ENCODE measurements at regions not wholly inside any gene's neighbourhood (a gene's known extent, or its start where the extent isn't known, plus 50 kb on each side); places are given as distances from the start of the nearest gene placed in this dataset.

- TF ChIP-seq CTCF (IDR thresholded peaks at IDR 0.05): no peak
- no peaks in the 10 kb centered on the region for H3K27me3 ChIP-seq
- DNase-seq (no peak), ATAC-seq (no peak)
- H3K4me1 ChIP-seq: no peaks in the 10 kb centered on the region
- no peaks in the 10 kb centered on the region for H3K9me3 ChIP-seq
- intact Hi-C loops (cut with DNase I): no loop called here
- H3K36me3 ChIP-seq: no peaks in the 10 kb centered on the region
- no peak overlapping the region for H3K4me3 ChIP-seq
- no peak overlapping the region for H3K27ac ChIP-seq
Observed at GRCh38 chr9:73816905-73817304, 665.2 kb downstream of the ANXA1 start.

- no peaks in the 10 kb centered on the region for H3K27me3 ChIP-seq
- intact Hi-C loops (cut with DNase I): no loop called here
- no peaks in the 10 kb centered on the region for H3K9me3 ChIP-seq
- H3K4me3 ChIP-seq: no peak overlapping the region
- no peaks in the 10 kb centered on the region for H3K36me3 ChIP-seq
- ATAC-seq (no peak), DNase-seq (no peak)
- no peak for TF ChIP-seq CTCF (IDR thresholded peaks at IDR 0.05)
- H3K4me1 ChIP-seq: no peaks in the 10 kb centered on the region
- no peak overlapping the region for H3K27ac ChIP-seq
Observed at GRCh38 chr9:73824671-73825070, 672.5 kb upstream of the RORB start.

- intact Hi-C loops (cut with DNase I): no loop called here
- H3K4me1 ChIP-seq: no peaks in the 10 kb centered on the region
- H3K27ac ChIP-seq: no peak overlapping the region
- H3K36me3 ChIP-seq: no peaks in the 10 kb centered on the region
- H3K4me3 ChIP-seq: no peak overlapping the region
- TF ChIP-seq CTCF (IDR thresholded peaks at IDR 0.05): no peak
- ATAC-seq: no peak
- no peaks in the 10 kb centered on the region for H3K9me3 ChIP-seq
- no peaks in the 10 kb centered on the region for H3K27me3 ChIP-seq
- no peak for DNase-seq
Observed at GRCh38 chr9:73838871-73839270, 658.3 kb upstream of the RORB start.

- no peaks in the 10 kb centered on the region for H3K27me3 ChIP-seq
- TF ChIP-seq CTCF (IDR thresholded peaks at IDR 0.05): no peak
- no peak overlapping the region for H3K4me3 ChIP-seq
- no peaks in the 10 kb centered on the region for H3K9me3 ChIP-seq
- H3K36me3 ChIP-seq: no peaks in the 10 kb centered on the region
- ATAC-seq: no peak
- DNase-seq: no peak
- no peaks in the 10 kb centered on the region for H3K4me1 ChIP-seq
- no peak overlapping the region for H3K27ac ChIP-seq
- intact Hi-C loops (cut with DNase I): no loop called here
Observed at GRCh38 chr9:73839471-73839870, 657.7 kb upstream of the RORB start.

GRCh38 chr9:73841018-73841417, 656.1 kb upstream of the RORB start:
- Histone ChIP-seq H3K4me3 (no peak overlapping the region), H3K27ac (no peak overlapping the region), H3K9me3 (no peaks in the 10 kb centered on the region), H3K4me1 (no peaks in the 10 kb centered on the region), H3K27me3 (no peaks in the 10 kb centered on the region), H3K36me3 (no peaks in the 10 kb centered on the region)
- TF ChIP-seq CTCF (IDR thresholded peaks at IDR 0.05): no peak
- intact Hi-C loops (cut with DNase I): no loop called here
- DNase-seq (no peak), ATAC-seq (no peak)

- H3K36me3 ChIP-seq: no peaks in the 10 kb centered on the region
Observed at GRCh38 chr9:73844135-73844534, 653.0 kb upstream of the RORB start.

More at GRCh38 chr9:73844135-73844534, 653.0 kb upstream of the RORB start:
- Histone ChIP-seq H3K27ac (no peak overlapping the region), H3K4me1 (no peaks in the 10 kb centered on the region), H3K4me3 (no peak overlapping the region), H3K27me3 (no peaks in the 10 kb centered on the region), H3K9me3 (no peaks in the 10 kb centered on the region)
- no peak for ATAC-seq
- intact Hi-C loops (cut with DNase I): no loop called here
- TF ChIP-seq CTCF (IDR thresholded peaks at IDR 0.05): no peak
- no peak for DNase-seq
